K562 (cell line): ENCODE measurements at regions not wholly inside any gene's neighbourhood (a gene's known extent, or its start where the extent isn't known, plus 50 kb on each side); places are given as distances from the start of the nearest gene placed in this dataset.

Source experiments
- BRD4 ChIP-seq: fragments of 200-600 bp; sonication (generic); IDR thresholded peaks from 2 replicates; pipeline ENCODE4 v1.6.1; 2017; ENCODE audit warnings: inconsistent platforms
- CTCF ChIP-seq, 3 experiments: IDR thresholded peaks in 2 of 3; conservative IDR thresholded peaks in 1 of 3; 2 replicates each; pipeline ENCODE4 v1.5.1; 2011 to 2012; ENCODE audit warnings: low read length in 3 of 3, mild to moderate bottlenecking in 3 of 3, control low read depth in 2 of 3, improper control_type of control experiment in 1 of 3, inconsistent platforms in 1 of 3, low read depth in 1 of 3, mixed read lengths in 1 of 3, moderate library complexity in 1 of 3; ENCODE audit not compliant: insufficient read depth in 2 of 3
- DACH1 ChIP-seq: fragments of 450-650 bp; IDR thresholded peaks from 2 replicates; pipeline ENCODE4 v1.6.1; 2018; ENCODE audit not compliant: partially characterized antibody
- DEAF1 ChIP-seq: fragments of 450-650 bp; formaldehyde crosslinking; IDR thresholded peaks from 2 replicates; pipeline ENCODE4 v1.4.0; 2020; ENCODE audit warnings: mild to moderate bottlenecking, moderate library complexity
- DNMT1 ChIP-seq: fragments of 450-650 bp; IDR thresholded peaks from 2 replicates; pipeline ENCODE4 v1.6.1; 2016; ENCODE audit warnings: antibody characterized with exemption, mild to moderate bottlenecking
- EHMT2 ChIP-seq: fragments of 450-650 bp; IDR thresholded peaks from 2 replicates; pipeline ENCODE4 v1.6.1; 2018; ENCODE audit warnings: antibody characterized with exemption
- FOS ChIP-seq: IDR thresholded peaks from 3 replicates; pipeline ENCODE4 v1.6.1; 2011; ENCODE audit not compliant: insufficient read length; ENCODE audit errors: extremely low read depth
- HDAC1 ChIP-seq, 2 experiments: fragments of 450-650 bp; IDR thresholded peaks; 2 replicates each; pipeline ENCODE4 v1.6.1; 2016 to 2017; ENCODE audit warnings: inconsistent platforms in 1 of 2, mild to moderate bottlenecking in 1 of 2, moderate library complexity in 1 of 2
- KAT7 ChIP-seq: sonication (generic); formaldehyde crosslinking; IDR thresholded peaks from 2 replicates; pipeline ENCODE4 v1.8.0; 2022; ENCODE audit warnings: missing genetic modification reagents, mild to moderate bottlenecking, borderline replicate concordance
- PHB2 ChIP-seq: fragments of 450-650 bp; IDR thresholded peaks from 2 replicates; pipeline ENCODE4 v1.6.1; 2017; ENCODE audit warnings: low read depth
- POLR2G ChIP-seq: fragments of 200-400 bp; formaldehyde crosslinking; IDR thresholded peaks from 2 replicates; pipeline ENCODE4 v1.6.1; 2017; ENCODE audit warnings: low read depth, mild to moderate bottlenecking, antibody characterized with exemption, low read length, moderate library complexity
- PRPF4 ChIP-seq: fragments of 200-400 bp; formaldehyde crosslinking; IDR thresholded peaks from one replicate; pipeline ENCODE4 v1.6.1; 2017; ENCODE audit warnings: low read length, low read depth, mild to moderate bottlenecking; ENCODE audit not compliant: insufficient read depth, poor library complexity, severe bottlenecking
- RFX5 ChIP-seq: IDR thresholded peaks from 2 replicates; pipeline ENCODE4 v1.6.1; 2011; ENCODE audit warnings: low read depth, mild to moderate bottlenecking, improper control_type of control experiment, low read length
- SRSF9 ChIP-seq: fragments of 200-400 bp; formaldehyde crosslinking; IDR thresholded peaks from 2 replicates; pipeline ENCODE4 v1.6.1; 2017; ENCODE audit warnings: low read depth, low read length, borderline replicate concordance
- TFAM ChIP-seq: fragments of 250-450 bp; sonication (Bioruptor Pico); conservative IDR thresholded peaks from 2 replicates; pipeline ENCODE4 v1.5.0; 2021; ENCODE audit warnings: mild to moderate bottlenecking, moderate library complexity
- U2AF2 ChIP-seq: fragments of 200-400 bp; formaldehyde crosslinking; optimal IDR thresholded peaks from 2 replicates; pipeline ENCODE3; 2017; ENCODE audit warnings: low read depth, mild to moderate bottlenecking, low read length
- ZNF12 ChIP-seq: sonication (generic); formaldehyde crosslinking; IDR thresholded peaks from 2 replicates; pipeline ENCODE4 v1.4.0; 2020; ENCODE audit warnings: mild to moderate bottlenecking, missing genetic modification reagents
- ZNF133 ChIP-seq: fragments of 250-450 bp; sonication (Bioruptor Pico); IDR thresholded peaks from 2 replicates; pipeline ENCODE4 v1.4.0; 2020; ENCODE audit warnings: mild to moderate bottlenecking
- ZNF140 ChIP-seq: fragments of 250-450 bp; sonication (Bioruptor Pico); IDR thresholded peaks from 2 replicates; pipeline ENCODE4 v1.8.0; 2021; ENCODE audit warnings: moderate library complexity, mild to moderate bottlenecking, inconsistent platforms
- ZNF23 ChIP-seq: fragments of 250-450 bp; sonication (Bioruptor Pico); IDR thresholded peaks from 2 replicates; pipeline ENCODE4 v1.4.0; 2020; ENCODE audit warnings: mild to moderate bottlenecking
- ZNF253 ChIP-seq: fragments of 250-450 bp; sonication (Bioruptor Pico); conservative IDR thresholded peaks from 2 replicates; pipeline ENCODE4 v1.6.1; 2021; ENCODE audit warnings: mild to moderate bottlenecking
- ZNF274 ChIP-seq: IDR thresholded peaks from 2 replicates; pipeline ENCODE4 v1.6.1; 2011; ENCODE audit warnings: low read depth, mild to moderate bottlenecking, low read length, moderate library complexity, borderline replicate concordance
- ZNF354B ChIP-seq: fragments of 250-450 bp; sonication (Bioruptor Pico); IDR thresholded peaks from 2 replicates; pipeline ENCODE4 v1.4.0; 2020
- ZNF431 ChIP-seq: sonication (generic); formaldehyde crosslinking; IDR thresholded peaks from 2 replicates; pipeline ENCODE4 v1.8.0; 2022; ENCODE audit warnings: mild to moderate bottlenecking, missing genetic modification reagents
- ZNF740 ChIP-seq, 3 experiments: fragments of 200-800 bp in 1 of 3; sonication (Bioruptor generic) in 1 of 3; sonication (generic) in 1 of 3; formaldehyde crosslinking in 1 of 3; IDR thresholded peaks; 2 replicates each; pipeline versions ENCODE4 v1.6.1 to v1.8.0; 2016 to 2022; ENCODE audit warnings: mild to moderate bottlenecking in 2 of 3, missing compliant biosample characterization in 2 of 3, missing genetic modification characterization in 2 of 3, missing genetic modification reagents in 1 of 3
- ZNF780A ChIP-seq: fragments of 250-450 bp; sonication (Bioruptor Pico); IDR thresholded peaks from 2 replicates; pipeline ENCODE4 v1.5.0; 2021; ENCODE audit warnings: mild to moderate bottlenecking
- ZZZ3 ChIP-seq: fragments of 450-650 bp; IDR thresholded peaks from 2 replicates; pipeline ENCODE4 v1.6.1; 2016; ENCODE audit warnings: antibody characterized with exemption, mild to moderate bottlenecking, moderate library complexity

- no peak for TF ChIP-seq ZNF740 (CRISPR knock-in tag; IDR thresholded peaks at IDR 0.05)
- no peak for TF ChIP-seq ZNF740 (tag; IDR thresholded peaks at IDR 0.05)
- TF ChIP-seq POLR2G = no peak
- TF ChIP-seq BRD4 = no peak
- no peak for TF ChIP-seq KAT7 (CRISPR knock-in tag)
- TF ChIP-seq PRPF4 = no peak
- TF ChIP-seq EHMT2 = 0 out of 2 replicates have a peak, but pooled peaks have one; percentile 15
- TF ChIP-seq RFX5 = no peak
- no peak for TF ChIP-seq ZNF780A
- TF ChIP-seq ZNF274 = no peak
- TF ChIP-seq DACH1 = no peak
- TF ChIP-seq ZNF354B (CRISPR knock-in tag) = no peak
- no peak for TF ChIP-seq ZNF23 (CRISPR knock-in tag)
- TF ChIP-seq ZNF253 (CRISPR knock-in tag) = no peak
- no peak for TF ChIP-seq ZZZ3
- no peak for TF ChIP-seq SRSF9
- TF ChIP-seq CTCF (IDR thresholded peaks at IDR 0.05 in 2 of 3, conservative IDR thresholded peaks at IDR 0.05 in 1 of 3; ENCODE audit: insufficient read depth in 2 of 3, low read depth in 1 of 3, low read length in 3 of 3) = peak; percentile 84 to 90 (median 89)
- TF ChIP-seq TFAM = no peak
- 0 out of 4 replicates have a peak, but pooled peaks of 1 of the 2 experiments have one; percentile 33 for TF ChIP-seq HDAC1 (IDR thresholded peaks at IDR 0.05)
- TF ChIP-seq ZNF431 (CRISPR knock-in tag) = no peak
- TF ChIP-seq DNMT1 = no peak
- TF ChIP-seq ZNF133 = no peak
- no peak for TF ChIP-seq U2AF2
- peak; percentile 81 for TF ChIP-seq DEAF1
- TF ChIP-seq FOS = no peak
- no peak for TF ChIP-seq ZNF140 (CRISPR knock-in tag)
- no peak for TF ChIP-seq PHB2
- no peak for TF ChIP-seq ZNF12 (CRISPR knock-in tag)
Measured at GRCh38 chr15:68875377-68876116, 54.8 kb upstream of the SPESP1 start (continued).
